ENCODE measurements at regions not wholly inside any gene's neighbourhood (a gene's known extent, or its start where the extent isn't known, plus 50 kb on each side); places are given as distances from the start of the nearest gene placed in this dataset.

- no peak for TF ChIP-seq CTCF (IDR thresholded peaks at IDR 0.05)
- TF ChIP-seq POLR2A (IDR thresholded peaks at IDR 0.05; ENCODE audit: low read depth) = no peak
These were observed 113.1 kb upstream of the ZNF217 start for GRCh38 chr20:53706466-53707370.
